ENCODE measurements at regions not wholly inside any gene's neighbourhood (a gene's known extent, or its start where the extent isn't known, plus 50 kb on each side); places are given as distances from the start of the nearest gene placed in this dataset.

DNA sequence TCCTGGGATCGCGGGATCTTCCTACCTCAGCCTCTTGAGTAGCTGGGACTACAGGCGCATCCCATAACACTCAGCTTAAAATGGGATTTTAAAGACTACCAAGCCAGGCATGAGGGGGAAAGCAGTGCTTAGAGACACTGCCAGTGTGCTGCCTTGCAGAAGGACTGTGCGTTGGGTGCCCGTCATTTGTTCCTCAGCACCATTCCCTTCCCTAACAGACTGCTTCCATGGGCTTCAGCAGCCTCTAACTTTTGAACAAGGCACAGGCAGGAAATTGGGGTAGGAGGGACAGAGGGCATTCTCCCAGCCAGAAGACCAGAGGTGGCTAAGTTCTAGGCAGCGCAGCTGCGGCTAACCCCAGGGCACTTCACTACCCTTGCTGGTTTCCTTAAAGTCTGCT is 73.9 kb upstream of the USP24 start:
- H3K27me3 ChIP-seq: no peaks in the 10 kb centered on the region
- H3K27ac ChIP-seq: no peak overlapping the region
- H3K36me3 ChIP-seq (ENCODE audit: low read depth, missing control alignments): no peaks in the 10 kb centered on the region
- TF ChIP-seq, protein P1, sequence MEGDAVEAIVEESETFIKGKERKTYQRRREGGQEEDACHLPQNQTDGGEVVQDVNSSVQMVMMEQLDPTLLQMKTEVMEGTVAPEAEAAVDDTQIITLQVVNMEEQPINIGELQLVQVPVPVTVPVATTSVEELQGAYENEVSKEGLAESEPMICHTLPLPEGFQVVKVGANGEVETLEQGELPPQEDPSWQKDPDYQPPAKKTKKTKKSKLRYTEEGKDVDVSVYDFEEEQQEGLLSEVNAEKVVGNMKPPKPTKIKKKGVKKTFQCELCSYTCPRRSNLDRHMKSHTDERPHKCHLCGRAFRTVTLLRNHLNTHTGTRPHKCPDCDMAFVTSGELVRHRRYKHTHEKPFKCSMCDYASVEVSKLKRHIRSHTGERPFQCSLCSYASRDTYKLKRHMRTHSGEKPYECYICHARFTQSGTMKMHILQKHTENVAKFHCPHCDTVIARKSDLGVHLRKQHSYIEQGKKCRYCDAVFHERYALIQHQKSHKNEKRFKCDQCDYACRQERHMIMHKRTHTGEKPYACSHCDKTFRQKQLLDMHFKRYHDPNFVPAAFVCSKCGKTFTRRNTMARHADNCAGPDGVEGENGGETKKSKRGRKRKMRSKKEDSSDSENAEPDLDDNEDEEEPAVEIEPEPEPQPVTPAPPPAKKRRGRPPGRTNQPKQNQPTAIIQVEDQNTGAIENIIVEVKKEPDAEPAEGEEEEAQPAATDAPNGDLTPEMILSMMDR (IDR thresholded peaks at IDR 0.05): no peak
- no peak for TF ChIP-seq POLR2A (IDR thresholded peaks at IDR 0.05)
- 94 to 100% methylated on average over 4 to 7 of the region's 7 CpGs for WGBS, 2 donors
- H3K4me3 ChIP-seq: no peak overlapping the region
- DNase-seq: no peak
- intact Hi-C loops (cut with DNase I; ENCODE audit: low total_unique reads): no loop called here
- H3K4me1 ChIP-seq: no peaks in the 10 kb centered on the region
- H3K9me3 ChIP-seq: no peaks in the 10 kb centered on the region

- intact Hi-C loops (cut with DNase I; ENCODE audit: low total_unique reads): no loop called here
- WGBS, 2 donors: 71 to 72% methylated on average over 9 to 13 of the region's 13 CpGs
- TF ChIP-seq, protein P1 (IDR thresholded peaks at IDR 0.05): no peak
- TF ChIP-seq POLR2A (IDR thresholded peaks at IDR 0.05): no peak
- Histone ChIP-seq H3K27me3 (no peaks in the 10 kb centered on the region), H3K4me1 (no peaks in the 10 kb centered on the region), H3K9me3 (no peaks in the 10 kb centered on the region), H3K4me3 (no peak overlapping the region), H3K36me3 (ENCODE audit: low read depth, missing control alignments) (no peaks in the 10 kb centered on the region), H3K27ac (no peak overlapping the region)
- DNase-seq: peak; percentile 32
Observed at GRCh38 chr1:55288245-55288644, 73.1 kb upstream of the USP24 start.

DNA sequence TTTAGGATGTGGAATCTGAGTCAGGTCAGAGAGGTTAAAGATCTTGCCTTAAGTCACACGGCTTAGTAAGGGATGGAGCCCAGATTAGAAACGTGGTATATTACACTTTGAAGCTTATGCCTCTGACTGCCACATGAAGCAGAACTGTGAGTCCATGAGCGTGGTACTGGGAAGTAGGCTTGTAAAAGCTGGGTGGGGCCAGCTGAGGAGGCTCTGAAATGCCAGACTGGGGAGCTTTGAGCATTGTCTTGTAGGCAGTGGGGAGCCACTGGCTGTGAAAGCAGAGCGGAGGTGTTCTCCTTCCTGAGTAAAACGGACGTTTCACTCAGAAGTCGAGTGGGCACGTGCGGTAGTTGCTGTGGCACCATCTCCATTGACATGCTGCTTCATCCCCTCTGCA is 72.6 kb upstream of the USP24 start:
- H3K27ac ChIP-seq: no peak overlapping the region
- no peak for DNase-seq

DNA sequence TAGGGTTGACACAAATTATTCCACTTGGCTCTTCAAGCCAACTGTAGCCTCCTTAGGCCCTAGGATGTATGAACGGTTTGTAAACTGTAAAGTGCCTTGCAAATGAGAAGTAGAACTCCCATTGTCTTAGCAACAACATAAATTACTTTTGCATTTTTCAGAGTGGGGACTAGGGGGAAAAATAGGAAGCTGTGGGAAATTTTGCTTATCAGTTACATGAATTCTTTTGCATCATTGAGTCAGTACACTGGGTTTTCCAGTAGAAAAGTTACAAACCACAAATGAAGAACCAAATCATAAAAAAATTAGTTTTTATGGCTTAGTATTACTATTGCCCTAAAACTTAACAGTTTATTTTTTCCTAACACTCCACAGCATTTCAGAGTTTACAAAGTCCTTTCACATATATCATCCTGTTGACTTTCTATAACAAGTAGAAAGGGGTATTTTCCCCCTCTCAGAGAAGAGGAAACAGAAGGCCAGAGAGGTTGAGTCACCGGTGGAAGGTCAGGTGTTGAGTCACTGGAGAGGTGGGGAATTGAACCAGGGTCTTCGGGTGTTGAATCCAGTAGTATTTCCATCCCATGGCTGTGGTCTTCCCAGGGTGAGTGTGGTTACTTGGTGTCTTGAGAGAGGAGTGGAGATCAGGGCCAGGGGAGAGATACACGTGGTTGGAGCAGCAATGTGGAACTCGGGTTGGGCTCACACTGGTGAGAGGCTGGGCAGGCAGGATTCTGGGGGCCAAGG is 71.9 kb upstream of the USP24 start:
- intact Hi-C loops (cut with DNase I; ENCODE audit: low total_unique reads): no loop called here
- no peaks in the 10 kb centered on the region for H3K4me1 ChIP-seq
- no peaks in the 10 kb centered on the region for H3K9me3 ChIP-seq
- H3K4me3 ChIP-seq: no peak overlapping the region
- no peaks in the 10 kb centered on the region for H3K36me3 ChIP-seq (ENCODE audit: low read depth, missing control alignments)
- no peak for DNase-seq
- TF ChIP-seq POLR2A (IDR thresholded peaks at IDR 0.05): no peak
- TF ChIP-seq, protein P1 (IDR thresholded peaks at IDR 0.05): no peak
- H3K27ac ChIP-seq: no peak overlapping the region
- no peaks in the 10 kb centered on the region for H3K27me3 ChIP-seq
- 69 to 70% methylated on average over 5 of the region's 5 CpGs for WGBS, 2 donors

More for the DNA sequence above, 72.6 kb upstream of the USP24 start:
- intact Hi-C loops (cut with DNase I; ENCODE audit: low total_unique reads): no loop called here
- Histone ChIP-seq H3K27me3 (no peaks in the 10 kb centered on the region), H3K9me3 (no peaks in the 10 kb centered on the region), H3K4me1 (no peaks in the 10 kb centered on the region), H3K36me3 (ENCODE audit: low read depth, missing control alignments) (no peaks in the 10 kb centered on the region), H3K4me3 (no peak overlapping the region)
- TF ChIP-seq POLR2A (IDR thresholded peaks at IDR 0.05): no peak
- TF ChIP-seq, protein P1 (IDR thresholded peaks at IDR 0.05): no peak
- WGBS, 2 donors: 82 to 90% methylated on average over 9 of the region's 9 CpGs

DNA sequence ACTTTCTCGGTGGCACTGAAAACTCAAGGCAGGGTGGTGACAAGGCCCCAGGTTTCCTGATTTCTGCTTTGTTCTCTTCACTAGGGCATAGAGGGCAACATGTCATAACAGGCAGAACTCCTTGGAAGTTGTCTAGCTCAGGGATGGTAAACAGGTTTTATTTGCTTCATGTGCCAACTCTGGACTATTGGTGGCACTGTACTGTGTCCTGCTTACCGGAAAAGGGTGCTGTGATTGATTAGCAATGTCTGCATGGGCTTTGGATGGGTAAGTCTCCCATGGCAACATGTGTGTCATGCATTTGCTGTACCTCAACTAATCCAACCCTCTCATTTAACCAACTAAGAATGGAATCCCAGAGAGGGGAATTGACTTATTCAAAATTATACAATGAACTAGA is 70.7 kb upstream of the USP24 start:
- TF ChIP-seq POLR2A (IDR thresholded peaks at IDR 0.05): no peak
- TF ChIP-seq, protein P1 (IDR thresholded peaks at IDR 0.05): no peak
- H3K36me3 ChIP-seq (ENCODE audit: low read depth, missing control alignments): no peaks in the 10 kb centered on the region
- H3K9me3 ChIP-seq: no peaks in the 10 kb centered on the region
- H3K27ac ChIP-seq: no peak overlapping the region
- no peak for DNase-seq
- intact Hi-C loops (cut with DNase I; ENCODE audit: low total_unique reads): no loop called here
- WGBS, 2 donors: 85 to 96% methylated on average over 2 of the region's 2 CpGs
- H3K4me1 ChIP-seq: no peaks in the 10 kb centered on the region
- H3K4me3 ChIP-seq: no peak overlapping the region
- H3K27me3 ChIP-seq: no peaks in the 10 kb centered on the region

Data from testis (tissue), 2 donors.